ENCODE measurements at regions not wholly inside any gene's neighbourhood (a gene's known extent, or its start where the extent isn't known, plus 50 kb on each side); places are given as distances from the start of the nearest gene placed in this dataset.
"Not testable (repeated sequence)": the region's sequence is repeated elsewhere in the genome, so short reads cannot be mapped to it uniquely, and the experiment has no call there.

GRCh38 chr5:50582699-50583098 is 83.7 kb upstream of the PARP8 start:
- DNase-seq (ENCODE audit: insufficient read length, low spot score) (no peak), FAIRE-seq (no peak)
- TF ChIP-seq POU2F2 (IDR thresholded peaks at IDR 0.05; ENCODE audit: low read depth, low read length) (no peak), PAX5 (IDR thresholded peaks at IDR 0.05; ENCODE audit: insufficient read depth, low read length, severe bottlenecking) (no peak), SPI1 (IDR thresholded peaks at IDR 0.05; ENCODE audit: low read depth, low read length) (no peak), TAF1 (IDR thresholded peaks at IDR 0.05; ENCODE audit: low read depth, low read length) (no peak), POLR2AphosphoS5 (IDR thresholded peaks at IDR 0.05; ENCODE audit: low read depth, low read length) (no peak), POLR2A (IDR thresholded peaks at IDR 0.05; ENCODE audit: low read depth, low read length) (no peak)

- no peak for FAIRE-seq
- no peak for DNase-seq (ENCODE audit: insufficient read length, low spot score)
- TF ChIP-seq POU2F2 (IDR thresholded peaks at IDR 0.05; ENCODE audit: low read depth, low read length): no peak
- TF ChIP-seq PAX5 (IDR thresholded peaks at IDR 0.05; ENCODE audit: insufficient read depth, low read length, severe bottlenecking): no peak
- TF ChIP-seq SPI1 (IDR thresholded peaks at IDR 0.05; ENCODE audit: low read depth, low read length): no peak
- no peak for TF ChIP-seq POLR2AphosphoS5 (IDR thresholded peaks at IDR 0.05; ENCODE audit: low read depth, low read length)
- TF ChIP-seq TAF1 (IDR thresholded peaks at IDR 0.05; ENCODE audit: low read depth, low read length): no peak
- no peak for TF ChIP-seq POLR2A (IDR thresholded peaks at IDR 0.05; ENCODE audit: low read depth, low read length)
Measured at GRCh38 chr5:50583621-50584020, 82.8 kb upstream of the PARP8 start.

- DNase-seq (ENCODE audit: insufficient read length, low spot score); FAIRE-seq: not testable (repeated sequence)
Measured at GRCh38 chr5:50588471-50588870, 78.0 kb upstream of the PARP8 start.

GRCh38 chr5:50590444-50591189 is 75.8 kb upstream of the PARP8 start:
- not testable (repeated sequence) for FAIRE-seq; DNase-seq (ENCODE audit: insufficient read length, low spot score)

GRCh38 chr5:50591338-50591737 is 75.1 kb upstream of the PARP8 start:
- DNase-seq (ENCODE audit: insufficient read length, low spot score); FAIRE-seq: not testable (repeated sequence)

GRCh38 chr5:50593681-50594080 is 72.8 kb upstream of the PARP8 start:
- no peak for FAIRE-seq
- DNase-seq (ENCODE audit: insufficient read length, low spot score): no peak

GRCh38 chr5:50595199-50595598 is 71.2 kb upstream of the PARP8 start:
- DNase-seq (ENCODE audit: insufficient read length, low spot score) (no peak), FAIRE-seq (no peak)
- no peak for TF ChIP-seq SPI1 (IDR thresholded peaks at IDR 0.05; ENCODE audit: low read depth, low read length)
- no peak for TF ChIP-seq POLR2AphosphoS5 (IDR thresholded peaks at IDR 0.05; ENCODE audit: low read depth, low read length)
- TF ChIP-seq POLR2A (IDR thresholded peaks at IDR 0.05; ENCODE audit: low read depth, low read length): no peak
- no peak for TF ChIP-seq PAX5 (IDR thresholded peaks at IDR 0.05; ENCODE audit: insufficient read depth, low read length, severe bottlenecking)
- TF ChIP-seq TAF1 (IDR thresholded peaks at IDR 0.05; ENCODE audit: low read depth, low read length): no peak
- no peak for TF ChIP-seq POU2F2 (IDR thresholded peaks at IDR 0.05; ENCODE audit: low read depth, low read length)

More at GRCh38 chr5:50593681-50594080, 72.8 kb upstream of the PARP8 start:
- TF ChIP-seq POLR2AphosphoS5 (IDR thresholded peaks at IDR 0.05; ENCODE audit: low read depth, low read length): no peak
- no peak for TF ChIP-seq POLR2A (IDR thresholded peaks at IDR 0.05; ENCODE audit: low read depth, low read length)
- TF ChIP-seq SPI1 (IDR thresholded peaks at IDR 0.05; ENCODE audit: low read depth, low read length): no peak
- no peak for TF ChIP-seq TAF1 (IDR thresholded peaks at IDR 0.05; ENCODE audit: low read depth, low read length)
- TF ChIP-seq POU2F2 (IDR thresholded peaks at IDR 0.05; ENCODE audit: low read depth, low read length): no peak
- no peak for TF ChIP-seq PAX5 (IDR thresholded peaks at IDR 0.05; ENCODE audit: insufficient read depth, low read length, severe bottlenecking)

GRCh38 chr5:50601576-50601975 is 64.9 kb upstream of the PARP8 start:
- FAIRE-seq; DNase-seq (ENCODE audit: insufficient read length, low spot score): not testable (repeated sequence)

GRCh38 chr5:50606179-50606578 is 60.3 kb upstream of the PARP8 start:
- TF ChIP-seq TAF1 (IDR thresholded peaks at IDR 0.05; ENCODE audit: low read depth, low read length) (no peak), POLR2A (IDR thresholded peaks at IDR 0.05; ENCODE audit: low read depth, low read length) (no peak), PAX5 (IDR thresholded peaks at IDR 0.05; ENCODE audit: insufficient read depth, low read length, severe bottlenecking) (no peak), POU2F2 (IDR thresholded peaks at IDR 0.05; ENCODE audit: low read depth, low read length) (no peak), SPI1 (IDR thresholded peaks at IDR 0.05; ENCODE audit: low read depth, low read length) (no peak), POLR2AphosphoS5 (IDR thresholded peaks at IDR 0.05; ENCODE audit: low read depth, low read length) (no peak)
- no peak for FAIRE-seq
- DNase-seq (ENCODE audit: insufficient read length, low spot score): no peak

- DNase-seq (ENCODE audit: insufficient read length, low spot score); FAIRE-seq: not testable (repeated sequence)
Measured at GRCh38 chr5:50607456-50607855, 59.0 kb upstream of the PARP8 start.

GRCh38 chr5:50607953-50608705 is 58.3 kb upstream of the PARP8 start:
- DNase-seq (ENCODE audit: insufficient read length, low spot score); FAIRE-seq: not testable (repeated sequence)
